ENCODE measurements at regions not wholly inside any gene's neighbourhood (a gene's known extent, or its start where the extent isn't known, plus 50 kb on each side); places are given as distances from the start of the nearest gene placed in this dataset.
"Not testable (repeated sequence)": the region's sequence is repeated elsewhere in the genome, so short reads cannot be mapped to it uniquely, and the experiment has no call there.

- DNase-seq: no peak
Measured at GRCh38 chr11:22078063-22078462, 114.8 kb upstream of the ANO5 start.

- DNase-seq: no peak
Measured at GRCh38 chr11:22079133-22079872, 113.6 kb upstream of the ANO5 start.

DNA sequence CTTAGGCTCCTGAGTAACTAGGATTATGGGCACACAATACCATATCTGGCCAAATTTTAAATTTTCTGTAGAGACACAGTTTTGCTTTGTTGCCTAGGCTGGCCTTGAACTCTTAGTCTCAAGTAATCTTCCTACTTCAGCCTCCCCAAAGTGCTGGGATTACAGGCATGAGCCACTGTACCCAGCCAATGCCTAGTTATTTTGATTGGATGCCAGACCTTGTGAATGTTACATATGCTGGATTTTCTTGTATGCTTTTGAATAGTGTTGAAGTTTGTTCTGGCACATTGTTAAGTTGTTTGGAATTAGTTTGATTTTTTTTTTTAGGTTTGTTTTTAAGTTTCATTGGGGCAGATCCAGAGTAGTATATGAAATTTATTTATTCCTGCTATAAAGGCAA lies 110.7 kb upstream of the ANO5 start:
- DNase-seq: no peak

- no peak for DNase-seq
Measured at GRCh38 chr11:22082788-22083187, 110.1 kb upstream of the ANO5 start.

DNA sequence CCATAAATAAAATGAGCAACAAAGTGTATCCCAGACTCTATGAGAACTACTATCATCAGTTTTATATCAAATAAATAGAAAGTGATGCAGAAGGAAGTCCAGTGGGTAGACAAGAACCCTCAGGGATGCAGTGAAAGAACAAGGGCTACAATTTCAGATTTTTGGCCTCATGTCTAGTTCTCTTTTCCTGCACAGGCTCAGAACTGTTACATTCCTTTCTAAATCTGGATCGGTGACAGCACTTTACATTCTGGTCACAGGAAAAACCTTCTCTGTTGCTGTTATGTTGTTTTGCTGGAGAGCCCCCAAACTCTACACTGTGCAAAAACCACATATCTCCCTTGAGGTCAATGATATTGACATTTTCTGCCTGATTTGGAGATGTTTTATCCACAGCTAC lies 108.8 kb upstream of the ANO5 start:
- no peak for DNase-seq

- DNase-seq: no peak
Measured at GRCh38 chr11:22084564-22084963, 108.3 kb upstream of the ANO5 start.

GRCh38 chr11:22089609-22090008 lies 103.3 kb upstream of the ANO5 start:
- no peak for DNase-seq

DNA sequence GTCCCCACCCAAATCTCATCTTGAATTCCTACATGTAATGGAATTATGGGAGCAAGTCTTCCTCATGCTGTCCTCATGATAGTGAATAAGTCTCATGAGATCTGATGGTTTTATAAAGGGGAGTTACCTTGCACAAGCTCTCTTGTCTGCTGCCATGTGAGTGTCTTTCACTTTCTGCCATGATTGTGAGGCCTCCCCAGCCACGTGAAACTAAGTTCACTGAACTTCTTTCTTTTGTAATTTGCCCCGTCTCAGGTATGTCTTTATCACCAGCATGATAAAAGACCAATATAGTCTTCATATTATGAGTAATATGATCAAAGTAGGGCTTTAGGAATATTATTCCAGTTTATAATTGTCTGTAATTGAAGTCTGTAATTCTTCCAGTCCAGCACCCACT lies 86.3 kb upstream of the ANO5 start:
- DNase-seq: no peak

- no peak for DNase-seq
Measured at GRCh38 chr11:22115470-22116029, 77.3 kb upstream of the ANO5 start.

- not testable (repeated sequence) for DNase-seq
Measured at GRCh38 chr11:22127981-22128380, 64.9 kb upstream of the ANO5 start.

DNA sequence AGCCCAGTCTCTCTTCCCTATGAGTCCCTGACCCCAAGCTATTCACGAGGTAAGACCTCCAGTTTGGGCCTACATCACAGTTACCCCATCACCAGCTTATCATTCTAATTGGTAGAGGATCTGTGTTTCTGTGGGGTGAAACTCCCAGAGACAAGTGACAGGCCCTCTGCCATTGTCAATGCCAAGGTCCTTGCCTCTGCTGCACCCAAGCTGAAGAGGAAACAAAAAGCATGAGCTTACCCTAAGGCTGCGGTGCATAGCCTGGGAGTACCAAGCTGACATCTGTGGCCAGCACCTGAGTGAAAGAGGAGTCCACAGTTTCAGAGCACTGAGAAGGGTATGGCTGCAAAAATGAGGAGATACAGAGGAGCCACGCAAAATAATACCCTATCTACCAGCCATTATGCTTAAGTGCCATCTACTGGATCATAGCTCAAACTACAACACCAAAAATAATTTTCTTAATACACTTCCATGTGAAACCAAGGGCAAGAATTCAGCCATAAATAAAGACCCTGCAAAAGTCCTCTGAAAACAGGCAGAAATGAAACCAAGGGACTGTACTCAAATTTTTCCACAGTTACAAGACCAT lies 62.3 kb upstream of the ANO5 start:
- peak; percentile 29 for DNase-seq

GRCh38 chr11:22133776-22134175 lies 59.1 kb upstream of the ANO5 start:
- no peak for DNase-seq

DNA sequence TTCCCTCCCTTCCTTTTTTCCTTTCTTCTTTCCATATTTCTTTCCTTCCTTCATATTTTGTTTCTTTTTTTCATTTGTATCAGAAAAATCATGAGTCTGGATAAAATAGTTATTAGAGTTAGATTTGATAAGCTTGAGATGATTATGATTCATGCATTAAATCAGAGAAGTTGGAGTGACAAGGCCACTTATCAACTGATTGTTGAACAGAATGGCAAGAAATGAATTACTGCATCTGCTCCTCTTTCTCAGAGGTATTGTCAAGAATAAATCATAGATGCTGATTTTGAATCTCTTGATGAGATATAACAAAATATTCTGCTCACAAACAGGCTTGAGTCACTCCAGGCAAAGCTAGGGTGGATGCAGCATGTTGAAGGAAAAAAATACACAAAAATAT lies 54.6 kb upstream of the ANO5 start:
- no peak for DNase-seq
